Aorta (tissue), 5 donors: ENCODE measurements at regions not wholly inside any gene's neighbourhood (a gene's known extent, or its start where the extent isn't known, plus 50 kb on each side); places are given as distances from the start of the nearest gene placed in this dataset.

Experiments used
- ATAC-seq: fragments of 200-7000 bp; cut with Tn5 transposase; one replicate; pipeline ENCODE4 v1.9.1; 2022; ENCODE audit warnings: moderate library complexity; ENCODE audit not compliant: low FRiP score
- DNase-seq, 2 donors: peaks; one replicate each; pipeline ENCODE4 v3.0.0-alpha.2; 2020
- H3K27ac ChIP-seq, 2 donors: one replicate each; pipeline ENCODE4 v1.5.1; 2013; ENCODE audit warnings: low read length in 2 of 2, mild to moderate bottlenecking in 2 of 2, moderate library complexity in 2 of 2, control low read depth in 1 of 2, inconsistent platforms in 1 of 2, low read depth in 1 of 2
- H3K27me3 ChIP-seq, 2 donors: one replicate each; pipeline ENCODE4 v1.6.1; 2013; ENCODE audit warnings: control low read depth in 1 of 2, low read length in 1 of 2, mild to moderate bottlenecking in 1 of 2, moderate library complexity in 1 of 2; ENCODE audit not compliant: insufficient read depth in 2 of 2, control insufficient read depth in 1 of 2
- H3K36me3 ChIP-seq, 2 donors: one replicate each; pipeline ENCODE4 v1.6.1; 2013; ENCODE audit warnings: control low read depth in 1 of 2, low read length in 1 of 2, mild to moderate bottlenecking in 1 of 2; ENCODE audit not compliant: insufficient read depth in 2 of 2, control insufficient read depth in 1 of 2
- H3K4me1 ChIP-seq, 2 donors: one replicate each; pipeline ENCODE4 v1.6.1; 2013; ENCODE audit warnings: low read length in 2 of 2, control low read depth in 1 of 2, mild to moderate bottlenecking in 1 of 2, moderate library complexity in 1 of 2; ENCODE audit not compliant: insufficient read depth in 2 of 2, control insufficient read depth in 1 of 2
- H3K4me3 ChIP-seq, 2 donors: one replicate each; pipeline ENCODE4 v1.5.1; 2013; ENCODE audit warnings: low read length in 2 of 2, control low read depth in 1 of 2, mild to moderate bottlenecking in 1 of 2
- H3K9me3 ChIP-seq: one replicate; pipeline ENCODE4 v1.6.1; 2013; ENCODE audit warnings: mild to moderate bottlenecking, low read length; ENCODE audit not compliant: control insufficient read depth
- WGBS, 2 donors: extraction: QIAGEN DNeasy Blood & Tissue Kit; methylation state at CpG; one replicate each; pipeline ENCODE4 v1.1.7; 2013; 5-methylcytosine and 5-hydroxymethylcytosine counted together
- intact Hi-C, 2 donors: fragments of 100-400 bp; cut with DNase I; formaldehyde crosslinking; loops; one replicate each; pipeline versions ENCODE4 v1.14.2 to v1.15.0; 2022
- donor health status: healthy with polysubstance abuse.
- donor health status: Bipolar disorder and iron deficiency.
- donor health status: DM: no; HTN: no; CAD: no.
- donor health status: DM: no; HTN: no; CAD: no.
- donor health status: DM: yes; HTN: yes; CAD: no.

DNA sequence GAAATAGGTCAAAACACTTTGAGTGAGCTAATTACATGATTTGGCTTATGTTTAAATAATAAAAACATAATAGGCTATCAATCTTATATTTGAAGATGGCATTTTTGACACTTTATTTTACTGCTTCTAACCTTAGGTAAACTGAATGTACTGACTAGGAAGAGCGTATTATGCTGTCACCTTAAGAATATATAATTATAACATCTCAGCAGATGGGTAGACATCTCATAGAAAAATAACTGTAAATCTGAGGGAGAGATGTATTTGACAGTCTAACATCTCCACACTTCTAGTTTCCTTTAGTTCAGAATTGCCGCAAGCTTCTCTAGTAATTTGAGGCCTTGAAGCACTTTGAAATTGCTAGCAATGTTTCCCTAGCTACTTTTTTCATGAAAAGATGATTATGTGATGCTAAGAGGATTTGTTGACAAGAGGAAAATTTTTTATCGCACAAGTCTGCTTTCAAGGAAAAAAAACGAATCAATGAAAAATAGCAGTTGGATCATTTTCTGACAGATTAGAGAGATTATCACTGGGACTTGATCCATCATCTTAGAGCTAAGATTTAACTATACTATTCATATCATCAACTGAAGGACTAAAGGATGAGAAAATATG lies 238.2 kb upstream of the NAALADL2 start:
- Histone ChIP-seq H3K4me1 (no peaks in the 10 kb centered on the region), H3K36me3 (no peaks in the 10 kb centered on the region), H3K4me3 (no peak overlapping the region), H3K27ac (no peak overlapping the region), H3K9me3 (no peaks in the 10 kb centered on the region), H3K27me3 (no peaks in the 10 kb centered on the region)
- 85% methylated on average over 4 of the region's 4 CpGs for WGBS, 2 donors
- DNase-seq (no peak), ATAC-seq (no peak)
- intact Hi-C loops = no loop called here

DNA sequence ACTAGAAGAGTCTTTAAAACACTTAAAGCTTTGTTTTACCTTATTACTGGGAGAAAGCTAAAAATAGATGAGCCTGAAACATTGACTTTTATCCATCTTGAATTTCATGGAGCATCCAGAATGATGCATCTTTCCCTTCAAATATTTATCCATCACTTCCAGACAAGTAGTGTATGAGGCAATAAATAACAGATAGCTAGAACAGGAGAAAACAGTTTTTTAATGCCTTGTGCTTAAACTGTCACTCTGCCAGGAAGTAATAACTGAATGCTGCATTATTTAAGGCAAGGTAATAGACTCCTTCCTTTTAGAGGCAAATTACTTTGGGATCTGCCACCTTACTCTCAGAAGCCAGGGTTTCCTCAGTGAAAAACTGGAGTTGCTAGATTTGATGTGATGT lies 225.8 kb upstream of the NAALADL2 start:
- no peak overlapping the region for H3K4me3 ChIP-seq
- H3K9me3 ChIP-seq = no peaks in the 10 kb centered on the region
- H3K27ac ChIP-seq = no peak overlapping the region
- H3K36me3 ChIP-seq = no peaks in the 10 kb centered on the region
- intact Hi-C loops = no loop called here
- no peak for DNase-seq
- no peak for ATAC-seq
- H3K4me1 ChIP-seq = no peaks in the 10 kb centered on the region
- H3K27me3 ChIP-seq = no peaks in the 10 kb centered on the region

- intact Hi-C loops = no loop called here
- H3K27ac ChIP-seq = no peak overlapping the region
- no peaks in the 10 kb centered on the region for H3K36me3 ChIP-seq
- H3K9me3 ChIP-seq = no peaks in the 10 kb centered on the region
- no peaks in the 10 kb centered on the region for H3K4me1 ChIP-seq
- no peak overlapping the region for H3K4me3 ChIP-seq
- WGBS, 2 donors = 70 to 92% methylated on average over 2 of the region's 2 CpGs
- no peak for ATAC-seq
- DNase-seq = no peak
- H3K27me3 ChIP-seq = no peaks in the 10 kb centered on the region
These were observed 222.7 kb upstream of the NAALADL2 start for GRCh38 chr3:174636451-174636850.

DNA sequence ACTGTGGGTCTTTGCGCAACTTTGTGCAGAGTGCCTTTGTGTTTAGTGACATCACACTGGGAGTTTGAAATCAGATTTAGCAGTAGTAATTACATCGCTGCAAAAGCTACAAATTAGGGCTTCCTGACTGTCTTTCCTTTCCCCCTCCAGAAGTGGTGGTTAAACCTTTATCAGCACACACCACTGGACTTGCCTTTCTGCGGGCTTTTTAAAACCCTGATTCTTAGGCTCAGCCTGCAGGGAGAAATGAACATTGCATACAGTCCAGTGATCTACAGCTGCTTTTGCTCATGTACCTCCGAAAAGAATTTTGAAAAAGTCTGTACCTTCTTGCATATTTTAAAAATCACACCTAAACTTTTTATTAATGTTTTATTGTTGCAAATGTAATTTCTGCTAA lies 219.7 kb upstream of the NAALADL2 start:
- no peak for ATAC-seq
- no peaks in the 10 kb centered on the region for H3K4me1 ChIP-seq
- H3K27ac ChIP-seq = no peak overlapping the region
- intact Hi-C loops = no loop called here
- WGBS, 2 donors = 91 to 93% methylated on average over 4 of the region's 4 CpGs
- no peak for DNase-seq
- no peak overlapping the region for H3K4me3 ChIP-seq
- no peaks in the 10 kb centered on the region for H3K9me3 ChIP-seq
- no peaks in the 10 kb centered on the region for H3K36me3 ChIP-seq
- no peaks in the 10 kb centered on the region for H3K27me3 ChIP-seq

GRCh38 chr3:174639970-174640369 lies 219.2 kb upstream of the NAALADL2 start:
- DNase-seq (no peak), ATAC-seq (no peak)
- no peaks in the 10 kb centered on the region for H3K9me3 ChIP-seq
- no peak overlapping the region for H3K27ac ChIP-seq
- intact Hi-C loops = no loop called here
- H3K4me1 ChIP-seq = no peaks in the 10 kb centered on the region
- 86 to 91% methylated on average over 3 of the region's 3 CpGs for WGBS, 2 donors
- no peaks in the 10 kb centered on the region for H3K27me3 ChIP-seq
- no peaks in the 10 kb centered on the region for H3K36me3 ChIP-seq
- no peak overlapping the region for H3K4me3 ChIP-seq

DNA sequence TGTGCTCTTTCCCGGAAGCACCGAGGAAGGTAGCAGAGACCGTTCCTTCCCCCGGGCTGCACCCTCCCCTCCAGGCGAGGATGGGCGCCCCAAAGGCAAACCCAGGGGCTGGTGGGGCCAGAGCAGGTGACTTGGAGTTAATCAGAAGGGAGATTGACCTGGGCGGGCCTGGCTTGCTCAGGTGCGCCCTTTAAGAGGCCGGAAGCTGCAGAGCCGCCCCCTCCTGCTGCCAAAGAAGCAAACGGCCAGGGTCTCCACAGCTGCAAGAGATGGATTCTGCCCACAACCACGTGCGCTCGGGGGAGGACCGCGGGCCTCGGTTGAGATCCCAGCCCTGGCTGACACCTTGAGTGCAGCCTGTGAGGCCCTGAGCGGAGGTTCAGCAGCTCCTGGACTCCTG lies 218.2 kb upstream of the NAALADL2 start:
- Histone ChIP-seq H3K36me3 (no peaks in the 10 kb centered on the region), H3K9me3 (no peaks in the 10 kb centered on the region), H3K4me1 (no peaks in the 10 kb centered on the region), H3K27me3 (no peaks in the 10 kb centered on the region), H3K4me3 (no peak overlapping the region), H3K27ac (no peak overlapping the region)
- no peak for DNase-seq
- intact Hi-C loops = no loop called here
- 96 to 97% methylated on average over 18 of the region's 18 CpGs for WGBS, 2 donors
- ATAC-seq = no peak

- DNase-seq = no peak
- H3K27ac ChIP-seq = no peak overlapping the region
- H3K9me3 ChIP-seq = no peaks in the 10 kb centered on the region
- no peaks in the 10 kb centered on the region for H3K4me1 ChIP-seq
- no peak for ATAC-seq
- H3K36me3 ChIP-seq = no peaks in the 10 kb centered on the region
- H3K4me3 ChIP-seq = no peak overlapping the region
- intact Hi-C loops = no loop called here
- no peaks in the 10 kb centered on the region for H3K27me3 ChIP-seq
These were observed 214.8 kb upstream of the NAALADL2 start for GRCh38 chr3:174644287-174644686.

GRCh38 chr3:174651951-174652350 lies 207.2 kb upstream of the NAALADL2 start:
- WGBS, 2 donors = 95 to 100% methylated on average over 2 of the region's 2 CpGs
- ATAC-seq (no peak), DNase-seq (no peak)
- Histone ChIP-seq H3K9me3 (no peaks in the 10 kb centered on the region), H3K4me1 (no peaks in the 10 kb centered on the region), H3K27me3 (no peaks in the 10 kb centered on the region), H3K36me3 (no peaks in the 10 kb centered on the region), H3K4me3 (no peak overlapping the region), H3K27ac (no peak overlapping the region)
- intact Hi-C loops = no loop called here

DNA sequence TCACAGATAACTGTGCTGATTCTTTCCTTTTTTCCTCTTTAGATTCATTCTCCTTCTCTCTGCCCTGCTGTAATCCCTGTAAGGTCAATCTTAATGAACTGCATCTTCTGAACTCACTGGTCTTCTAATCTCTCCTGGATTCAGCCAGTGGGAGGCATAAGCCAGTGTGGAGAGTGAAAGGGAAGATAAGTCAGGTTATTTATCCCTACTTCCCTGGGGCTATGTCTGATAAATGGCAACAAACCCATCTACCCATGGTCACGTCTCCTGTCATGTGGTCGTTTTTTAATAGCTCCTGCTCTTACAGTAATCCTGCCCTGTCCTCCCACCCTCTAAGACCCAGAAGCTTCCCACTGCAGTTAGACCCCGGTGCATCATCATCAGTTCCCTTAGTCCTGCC lies 199.6 kb upstream of the NAALADL2 start:
- intact Hi-C loops = loop anchor here in 1 of 2 donors (5.0 kb wide), 1 partner anchor 573 kb away; no protein-coding TSS in a partner anchor
- DNase-seq = no peak
- H3K27ac ChIP-seq = no peak overlapping the region
- WGBS, 2 donors = 86 to 90% methylated on average over 3 of the region's 3 CpGs
- no peak for ATAC-seq
- no peaks in the 10 kb centered on the region for H3K9me3 ChIP-seq
- no peak overlapping the region for H3K4me3 ChIP-seq
- H3K4me1 ChIP-seq = no peaks in the 10 kb centered on the region
- no peaks in the 10 kb centered on the region for H3K36me3 ChIP-seq
- no peaks in the 10 kb centered on the region for H3K27me3 ChIP-seq
